NCI-H2227 (cell line): ENCODE measurements at regions not wholly inside any gene's neighbourhood (a gene's known extent, or its start where the extent isn't known, plus 50 kb on each side); places are given as distances from the start of the nearest gene placed in this dataset.

ENCODE experiments used
- DNase-seq: peaks from one replicate; lab custom pipeline; 2025; ENCODE audit not compliant: unreplicated experiment; lab: John Stamatoyannopoulos, UW

- no peak for DNase-seq
Measured at GRCh38 chr15:29959384-29960137, 123.2 kb upstream of the GOLGA8J start.

DNA sequence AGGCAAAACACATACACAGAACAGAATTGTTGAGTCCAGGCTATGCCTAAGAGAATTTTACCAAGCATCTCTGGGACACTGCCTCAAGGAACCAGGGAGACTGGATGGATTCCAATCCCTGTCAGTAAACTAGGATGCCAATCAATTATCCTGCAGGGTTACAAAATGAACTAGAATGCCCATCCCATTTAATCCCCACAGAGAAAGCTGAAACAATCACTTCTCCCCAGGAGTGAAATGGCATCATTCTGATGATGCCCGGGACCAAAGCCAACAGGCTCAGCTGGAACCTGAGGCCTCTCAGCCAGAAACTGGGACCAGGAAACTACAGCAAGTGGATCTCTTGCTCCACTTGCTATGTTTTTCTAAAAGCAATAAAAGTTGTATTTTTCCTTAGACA, 130.0 kb upstream of the TJP1 start:
- DNase-seq = no peak

- DNase-seq = no peak
Measured at GRCh38 chr15:29945943-29946596, 123.8 kb upstream of the TJP1 start.

DNA sequence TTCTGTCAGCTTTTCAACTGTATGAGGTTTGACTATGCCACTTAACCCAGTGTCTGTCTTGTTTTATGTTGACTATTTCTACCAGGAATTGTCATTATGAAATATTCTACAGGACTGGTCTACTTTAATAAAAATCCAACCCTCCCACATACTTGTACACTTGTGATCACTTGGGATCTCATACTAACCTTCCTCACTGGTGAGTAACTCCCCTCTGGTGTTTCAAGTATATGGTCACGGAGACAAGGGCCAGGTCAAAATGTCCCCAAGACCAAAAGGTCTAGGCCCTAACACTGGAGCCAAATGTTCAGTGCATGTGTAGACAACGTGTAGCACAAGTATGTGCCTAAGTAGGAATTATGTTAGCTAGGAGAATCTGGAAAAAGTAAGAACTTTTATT, 122.7 kb upstream of the TJP1 start:
- DNase-seq = no peak

DNA sequence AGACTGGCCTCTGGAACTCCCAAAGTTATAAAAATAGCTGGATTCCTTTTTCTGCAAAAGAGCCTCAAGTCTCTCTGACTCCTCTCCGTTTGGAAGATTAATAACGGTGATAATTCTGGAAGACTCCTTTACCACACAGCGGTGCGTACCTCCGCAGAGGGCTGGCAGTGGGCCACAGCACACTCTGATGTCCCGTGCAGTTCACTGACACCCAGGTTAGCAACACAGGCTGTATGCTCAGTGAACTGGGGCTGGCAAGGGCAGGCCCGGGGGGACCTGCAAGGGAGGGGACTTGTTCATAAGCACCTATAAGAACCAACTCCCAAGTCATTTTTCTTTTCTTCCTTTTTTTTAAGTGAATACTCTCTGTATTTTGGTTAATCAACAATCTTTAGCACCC, 120.3 kb upstream of the TJP1 start:
- no peak for DNase-seq

DNA sequence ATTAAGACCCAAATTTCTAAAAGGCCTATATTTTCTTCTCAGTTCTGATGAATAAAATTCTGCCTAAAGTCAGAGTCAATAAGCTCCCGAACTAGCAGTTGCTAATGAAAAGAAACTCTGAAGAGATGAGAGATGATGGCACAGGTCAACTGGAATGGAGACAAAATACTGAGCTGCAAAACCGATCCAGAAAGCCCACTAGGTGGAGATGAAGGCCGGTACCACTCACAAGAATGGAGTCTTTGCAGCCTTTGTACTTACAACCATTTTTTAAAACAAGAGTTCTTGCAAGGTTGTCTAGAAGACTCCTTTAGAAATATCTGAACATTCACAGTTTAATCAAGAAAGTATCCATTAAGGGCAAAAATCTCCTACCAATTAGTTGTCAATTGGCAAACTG, 119.9 kb upstream of the TJP1 start:
- DNase-seq = no peak

- no peak for DNase-seq
Measured at GRCh38 chr15:29939404-29939803, 117.1 kb upstream of the TJP1 start.

DNA sequence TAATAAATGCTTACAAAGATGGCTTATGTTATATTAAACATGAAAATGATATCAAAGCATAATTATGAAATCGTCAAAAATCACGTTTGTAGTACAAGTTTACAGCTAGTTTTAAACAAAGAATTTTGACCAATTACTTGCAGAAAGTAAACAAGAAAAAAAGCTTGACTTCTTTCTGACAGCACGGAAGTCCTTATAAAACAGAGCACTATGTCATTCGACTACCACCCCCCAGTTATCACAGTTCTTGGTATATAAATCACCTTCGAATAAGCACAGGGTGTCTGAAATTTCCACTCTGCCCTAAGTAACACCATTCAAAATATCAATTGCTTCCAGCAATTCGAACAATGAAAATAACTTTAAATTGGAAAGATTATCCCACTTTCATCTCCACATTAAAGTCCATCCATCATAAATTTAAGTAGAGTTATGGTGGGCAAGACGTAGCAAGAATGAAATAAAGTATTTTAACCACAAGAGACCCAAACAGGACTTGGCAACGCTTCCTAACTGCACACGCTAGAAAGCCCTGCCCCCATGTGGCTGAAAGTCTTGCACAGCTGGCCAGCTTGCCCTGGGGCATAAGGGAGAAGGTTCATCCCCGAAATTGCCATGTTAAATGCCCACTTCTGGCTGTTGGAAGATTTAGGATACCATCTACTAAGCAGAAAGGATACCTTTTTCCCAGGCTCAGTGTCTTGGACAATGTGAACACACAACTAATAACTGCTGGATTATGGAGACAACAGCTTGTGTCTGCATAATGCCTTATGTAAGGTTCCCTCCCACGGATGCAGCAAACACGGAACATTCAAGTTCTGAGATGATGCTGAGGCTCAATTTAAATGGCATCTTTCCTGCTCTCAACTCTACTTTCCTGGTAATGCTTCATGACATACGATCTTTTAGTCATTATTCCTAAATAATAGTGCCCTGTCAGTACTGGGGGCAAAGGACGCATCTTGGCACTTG, 116.4 kb upstream of the TJP1 start:
- DNase-seq = peak; percentile 13

DNA sequence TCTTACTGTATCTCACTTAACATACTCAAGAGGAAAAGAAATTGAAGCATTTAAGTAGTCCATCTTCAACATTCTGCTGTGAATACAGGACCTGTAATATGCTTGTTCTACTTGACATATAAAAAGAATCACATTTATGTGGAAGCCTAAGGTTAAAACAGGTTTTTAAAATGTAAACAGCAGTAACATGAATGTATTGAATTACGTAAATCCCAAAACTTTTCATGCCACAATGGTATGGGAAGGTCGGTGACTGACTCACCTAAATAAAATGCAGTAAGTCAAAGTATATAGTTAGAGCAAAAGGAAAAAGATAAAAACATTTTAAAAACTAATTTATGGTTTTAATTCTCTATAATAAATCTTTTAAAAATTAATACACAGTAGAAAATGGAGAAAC, 115.7 kb upstream of the TJP1 start:
- no peak for DNase-seq

DNA sequence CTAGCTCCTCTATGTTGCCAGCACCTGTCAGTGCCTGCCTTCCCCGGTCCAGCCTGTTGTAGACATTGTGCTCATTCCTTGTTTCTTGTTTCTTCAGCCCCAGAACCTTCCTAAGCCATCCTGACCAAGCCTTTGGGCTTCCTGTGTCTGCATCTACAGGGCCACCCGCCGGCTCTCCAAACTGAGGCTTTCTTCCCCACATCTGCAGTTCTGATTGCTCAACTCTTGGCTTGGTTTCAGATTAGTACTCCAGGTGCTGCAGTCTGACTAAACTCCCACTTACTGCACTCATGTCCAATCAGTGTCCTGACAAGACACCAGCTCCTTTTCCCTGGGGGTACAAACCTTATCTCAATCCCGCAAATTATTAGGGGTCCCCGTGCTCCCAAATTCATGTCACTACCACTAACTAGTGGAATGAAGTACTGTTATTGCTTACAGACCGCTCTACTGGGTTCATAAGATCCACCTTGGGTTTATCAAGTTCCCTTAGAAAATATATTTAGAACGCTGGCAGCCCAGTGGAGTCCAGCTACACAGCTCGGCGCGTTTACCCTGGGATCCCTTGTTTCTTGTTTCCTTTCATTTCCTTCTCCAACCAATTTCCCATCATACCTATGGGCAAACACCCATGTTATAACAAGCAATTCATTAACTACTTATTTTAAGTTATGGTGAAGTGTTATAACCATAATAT, 114.2 kb upstream of the TJP1 start:
- DNase-seq = no peak

DNA sequence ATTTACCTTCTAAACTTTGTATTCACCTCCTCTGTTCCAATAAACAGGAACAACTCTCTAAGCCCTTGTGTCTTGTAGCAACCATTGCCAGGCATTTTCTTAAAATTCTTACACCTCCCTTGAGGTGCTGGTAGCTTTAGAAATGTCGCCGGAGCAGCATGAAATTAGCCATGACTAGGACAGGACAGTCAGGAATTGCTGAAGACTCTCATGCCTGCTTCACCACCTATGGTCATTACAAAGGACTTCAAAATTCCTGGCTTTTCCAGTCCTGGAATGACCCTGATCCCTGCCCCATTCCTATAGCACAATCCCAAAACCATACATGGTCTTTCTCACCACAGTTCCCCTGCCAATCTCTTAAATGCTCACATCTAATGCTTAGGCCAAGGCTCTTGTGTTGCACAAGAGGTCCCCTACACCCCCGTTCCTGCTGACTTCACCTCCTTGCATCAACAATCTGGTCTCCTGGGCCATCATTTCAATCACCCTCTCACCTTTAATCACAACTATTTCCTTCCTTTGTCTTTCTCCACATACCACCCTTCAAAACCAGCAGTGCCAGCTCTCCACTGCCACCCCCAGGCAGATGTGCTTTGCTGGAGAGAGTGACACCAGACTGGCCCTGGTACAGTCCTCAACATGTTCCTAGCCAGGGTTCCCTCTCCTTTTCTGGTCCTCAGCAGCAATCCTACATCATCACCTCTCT, 113.2 kb upstream of the TJP1 start:
- DNase-seq = no peak

GRCh38 chr15:29934251-29934650, 112.0 kb upstream of the TJP1 start:
- no peak for DNase-seq

- DNase-seq = no peak
Measured at GRCh38 chr15:29933042-29933803, 111.0 kb upstream of the TJP1 start.

DNA sequence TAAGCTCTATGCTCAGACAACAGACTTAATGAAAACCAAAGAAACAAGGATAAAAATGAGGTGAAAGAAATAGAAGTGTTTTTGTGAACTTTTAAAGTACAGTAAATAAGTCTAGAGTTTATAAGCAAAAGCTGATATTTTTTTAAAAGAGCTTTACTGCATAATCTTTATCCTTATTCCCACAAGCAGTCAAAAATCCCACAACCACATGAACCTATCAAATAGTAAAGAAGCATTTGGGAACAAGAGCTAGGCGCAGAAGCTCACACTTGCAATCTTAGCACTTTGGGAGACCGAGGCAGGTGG, 103.8 kb upstream of the TJP1 start:
- DNase-seq = no peak

- peak; percentile 13 for DNase-seq
Measured at GRCh38 chr15:29925227-29926082, 103.2 kb upstream of the TJP1 start.

DNA sequence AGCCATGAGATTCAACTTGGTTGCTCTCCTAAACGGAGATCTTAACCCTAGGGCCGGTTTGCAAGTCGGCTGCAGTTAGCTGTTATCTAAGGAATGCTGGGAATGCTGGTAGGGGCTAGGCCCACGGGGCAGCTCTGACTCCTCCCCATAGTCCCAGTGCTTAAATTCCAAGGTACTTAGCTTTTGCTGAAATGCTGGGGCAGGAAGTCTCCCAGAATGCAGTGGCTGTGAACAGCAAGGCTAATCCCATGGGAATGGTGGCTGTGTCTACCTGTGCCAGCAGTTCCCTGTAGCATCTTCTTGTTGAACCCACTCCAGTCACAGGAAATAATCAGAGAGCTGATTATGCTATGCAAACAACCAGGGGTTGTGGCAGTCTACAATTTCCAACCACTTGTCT, 102.5 kb upstream of the TJP1 start:
- DNase-seq = no peak

- no peak for DNase-seq
Measured at GRCh38 chr15:29922191-29922590, 99.9 kb upstream of the TJP1 start.

DNA sequence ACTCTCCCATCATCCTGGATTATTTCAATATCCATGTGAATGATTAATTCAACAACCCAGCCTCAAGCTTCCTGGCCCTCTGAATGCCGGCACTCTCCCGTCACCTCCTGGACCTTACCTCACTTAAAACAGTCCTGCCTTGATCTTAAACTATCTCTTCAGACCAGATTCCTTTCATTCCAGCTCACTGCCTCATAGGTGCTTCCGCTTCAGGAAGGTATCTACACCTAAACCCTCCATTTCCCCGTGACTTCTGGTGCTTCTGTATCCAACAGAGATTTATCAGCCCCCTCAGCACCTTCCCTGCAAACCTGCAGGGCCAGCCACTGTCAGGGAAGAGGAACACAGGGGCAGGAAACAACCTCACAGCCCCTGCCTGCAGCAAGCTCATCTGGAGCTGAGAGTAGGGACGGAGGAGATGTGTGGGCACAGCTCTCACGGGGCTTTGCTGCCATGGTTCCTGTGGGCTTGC, 98.9 kb upstream of the TJP1 start:
- no peak for DNase-seq

DNA sequence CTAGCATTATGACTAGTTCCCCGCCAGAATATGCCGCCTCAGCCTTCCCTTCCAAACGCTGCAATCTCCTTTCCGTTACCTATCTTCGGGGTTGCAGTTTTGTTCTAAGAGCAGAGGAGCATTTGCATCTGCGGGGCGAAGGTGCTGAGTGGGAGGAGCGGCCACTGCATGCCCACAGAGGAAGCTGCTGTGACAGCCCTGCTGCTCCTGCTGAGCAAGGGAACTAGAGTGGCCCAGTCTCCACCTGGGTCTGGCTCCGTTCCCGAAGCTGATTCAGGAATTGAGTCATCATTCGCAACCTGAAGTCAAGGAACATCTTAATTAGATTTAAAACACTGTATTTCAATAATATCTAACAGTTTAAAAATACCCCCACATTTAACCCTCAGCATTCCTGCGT, 98.2 kb upstream of the TJP1 start:
- DNase-seq = no peak
